GM23248 (cell line): ENCODE measurements at regions not wholly inside any gene's neighbourhood (a gene's known extent, or its start where the extent isn't known, plus 50 kb on each side); places are given as distances from the start of the nearest gene placed in this dataset.
A peak's percentile ranks its signal among the peaks of the same experiment; 100 is the strongest.

Experiments
- DNase-seq: peaks from one replicate; pipeline ENCODE4 v3.0.0-alpha.2; 2015
- H2AFZ ChIP-seq: fragments of 200-600 bp; sonication (generic); 2 replicates; pipeline ENCODE4 v1.6.1; 2016; ENCODE audit warnings: antibody characterized with exemption
- H3F3A ChIP-seq: fragments of 200-600 bp; sonication (generic); 2 replicates; pipeline ENCODE4 v1.6.1; 2016; ENCODE audit warnings: mild to moderate bottlenecking, antibody characterized with exemption, mixed run types; ENCODE audit not compliant: insufficient read depth
- H3K27ac ChIP-seq: fragments of 200-600 bp; sonication (generic); 2 replicates; pipeline ENCODE4 v1.5.1; 2016; ENCODE audit warnings: mild to moderate bottlenecking
- H3K27me3 ChIP-seq: fragments of 200-600 bp; sonication (generic); replicated peaks from 2 replicates; pipeline ENCODE4 v1.6.1; 2016; ENCODE audit warnings: mild to moderate bottlenecking; ENCODE audit not compliant: insufficient read depth
- H3K36me3 ChIP-seq: fragments of 200-600 bp; sonication (generic); 2 replicates; pipeline ENCODE4 v1.6.1; 2016; ENCODE audit warnings: low read depth, mild to moderate bottlenecking
- H3K4me1 ChIP-seq: fragments of 200-600 bp; sonication (generic); 2 replicates; pipeline ENCODE4 v1.6.1; 2016; ENCODE audit warnings: mild to moderate bottlenecking; ENCODE audit not compliant: insufficient read depth
- H3K4me2 ChIP-seq: fragments of 200-600 bp; sonication (generic); one replicate; pipeline ENCODE4 v1.6.1; 2016; ENCODE audit warnings: mild to moderate bottlenecking; ENCODE audit not compliant: unreplicated experiment
- H3K4me3 ChIP-seq: fragments of 200-600 bp; sonication (generic); 2 replicates; pipeline ENCODE4 v1.5.1; 2016; ENCODE audit warnings: mild to moderate bottlenecking
- H3K79me2 ChIP-seq: fragments of 200-600 bp; sonication (generic); 2 replicates; pipeline ENCODE4 v1.6.1; 2016; ENCODE audit warnings: mild to moderate bottlenecking; ENCODE audit not compliant: insufficient read depth
- H3K9ac ChIP-seq: fragments of 200-600 bp; sonication (generic); 2 replicates; pipeline ENCODE4 v1.6.1; 2016; ENCODE audit warnings: mild to moderate bottlenecking
- H3K9me2 ChIP-seq: fragments of 200-600 bp; sonication (generic); 2 replicates; pipeline ENCODE4 v1.6.1; 2016; ENCODE audit warnings: mixed run types, mild to moderate bottlenecking, moderate library complexity; ENCODE audit not compliant: insufficient read depth
- H3K9me3 ChIP-seq: fragments of 200-600 bp; sonication (generic); one replicate; pipeline ENCODE4 v1.6.1; 2017; ENCODE audit warnings: low read depth
- H4K20me1 ChIP-seq: fragments of 200-600 bp; sonication (generic); 2 replicates; pipeline ENCODE4 v1.6.0; 2016; ENCODE audit not compliant: insufficient read depth
- EZH2 ChIP-seq: fragments of 200-600 bp; sonication (generic); IDR thresholded peaks from 2 replicates; pipeline ENCODE4 v1.6.1; 2018; ENCODE audit warnings: antibody characterized with exemption, mild to moderate bottlenecking; ENCODE audit not compliant: insufficient read depth, poor library complexity, severe bottlenecking
- EZH2phosphoT487 ChIP-seq: fragments of 200-600 bp; sonication (generic); IDR thresholded peaks from 2 replicates; pipeline ENCODE4 v1.6.1; 2018; ENCODE audit warnings: antibody characterized with exemption, moderate library complexity, mild to moderate bottlenecking, low read depth; ENCODE audit not compliant: insufficient read depth
- WGBS, 2 experiments: methylation state at CpG; one replicate each; pipeline ENCODE4 v1.1.6; 2015 to 2017; ENCODE audit warnings: low lambda C conversion rate in 2 of 2, low coverage in 1 of 2; ENCODE audit errors: missing lambda C conversion rate in 2 of 2; 5-methylcytosine and 5-hydroxymethylcytosine counted together
- in situ Hi-C: fragments of 300-500 bp; cut with MboI; formaldehyde crosslinking; loops from 2 replicates; pipeline ENCODE4 v1.15.0; 2020

DNA sequence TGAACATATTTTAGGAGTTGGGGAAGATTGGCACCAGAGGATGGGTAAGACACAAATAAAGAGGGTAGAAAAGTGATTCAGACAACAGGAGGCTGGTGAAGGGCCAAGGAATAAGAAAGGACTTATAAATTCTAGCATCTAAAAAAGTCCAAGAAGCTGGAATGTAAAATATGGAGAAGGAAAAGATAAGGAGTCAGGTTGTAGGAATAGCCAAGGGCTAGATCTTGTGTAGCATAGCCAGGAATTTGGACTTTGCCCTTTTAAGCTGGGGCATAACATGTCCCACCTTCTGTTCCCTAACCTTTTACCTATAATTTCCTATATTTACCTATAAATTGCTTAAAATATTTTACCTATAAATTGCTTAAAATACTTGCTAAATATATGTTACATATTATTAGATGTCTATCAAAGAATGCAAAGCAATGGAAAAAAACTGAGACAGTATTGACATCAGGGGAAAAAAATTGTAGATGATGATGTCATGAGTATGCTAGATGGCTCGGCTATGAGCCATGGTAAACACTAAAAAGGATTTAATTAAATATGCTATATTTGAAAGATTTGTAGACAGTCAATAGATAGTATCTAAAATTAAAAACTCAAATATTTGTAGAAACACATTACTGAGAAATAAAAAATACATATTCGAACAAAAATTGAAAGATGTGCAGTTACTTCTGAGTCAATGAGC, 99.7 kb upstream of the PLEKHG7 start:
- H3K9ac ChIP-seq, result peak overlapping the region; percentile 42; the same call in 1 of the 2 replicates
- peaks cover 65% of the 10 kb centered on the region for H3K4me1 ChIP-seq
- peak overlapping the region; percentile 92 for H3K27ac ChIP-seq
- DNase-seq, result peak; percentile 51
- no peaks in the 10 kb centered on the region for H3K9me3 ChIP-seq
- in situ Hi-C loops, result no loop called here
- H3F3A ChIP-seq, result peaks cover 56% of the 10 kb centered on the region
- no peak overlapping the region for H2AFZ ChIP-seq
- H3K4me3 ChIP-seq, result no peak overlapping the region
- no peaks in the 10 kb centered on the region for H3K27me3 ChIP-seq
- no peaks in the 10 kb centered on the region for H3K9me2 ChIP-seq
- H4K20me1 ChIP-seq, result no peaks in the 10 kb centered on the region
- WGBS, 2 experiments, result 71 to 73% methylated on average over 2 of the region's 2 CpGs
- no peaks in the 10 kb centered on the region for H3K36me3 ChIP-seq
- TF ChIP-seq EZH2phosphoT487 (no peak), EZH2 (no peak)
- H3K4me2 ChIP-seq, result peak overlapping the region; percentile 27
- H3K79me2 ChIP-seq, result no peaks in the 10 kb centered on the region

DNA sequence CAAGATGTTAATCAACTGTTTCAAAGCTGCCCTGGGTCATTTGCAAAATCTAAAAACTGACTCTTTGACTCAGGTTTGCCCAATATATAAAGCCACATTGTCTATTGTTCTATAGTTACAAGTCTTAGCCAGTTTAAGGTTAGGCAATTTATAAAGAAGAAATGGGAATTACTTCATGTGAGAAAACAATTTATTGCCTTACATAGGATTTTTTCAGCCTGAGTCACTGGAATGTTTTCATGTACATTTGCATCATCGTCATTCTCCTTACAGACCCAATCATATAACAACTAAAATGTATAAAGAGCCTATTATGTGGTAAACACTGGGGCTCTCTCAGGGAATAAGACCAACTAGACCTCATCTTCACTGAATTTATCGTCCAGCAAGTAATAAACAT, 100.3 kb upstream of the PLEKHG7 start:
- no peaks in the 10 kb centered on the region for H4K20me1 ChIP-seq
- no peaks in the 10 kb centered on the region for H3K9me3 ChIP-seq
- H3K9me2 ChIP-seq, result no peaks in the 10 kb centered on the region
- H3F3A ChIP-seq, result peaks cover 57% of the 10 kb centered on the region
- peaks cover 64% of the 10 kb centered on the region for H3K4me1 ChIP-seq
- peak overlapping the region; percentile 27 for H3K4me2 ChIP-seq
- H3K36me3 ChIP-seq, result no peaks in the 10 kb centered on the region
- H2AFZ ChIP-seq, result no peak overlapping the region
- no peaks in the 10 kb centered on the region for H3K79me2 ChIP-seq
- peak overlapping the region; percentile 48 for H3K9ac ChIP-seq
- H3K27ac ChIP-seq, result peak overlapping the region; percentile 92
- in situ Hi-C loops, result no loop called here
- no peaks in the 10 kb centered on the region for H3K27me3 ChIP-seq
- 4 to 7% methylated on average over 2 of the region's 2 CpGs for WGBS, 2 experiments
- DNase-seq, result peak; percentile 91
- H3K4me3 ChIP-seq, result no peak overlapping the region
- TF ChIP-seq EZH2phosphoT487 (no peak), EZH2 (no peak)

GRCh38 chr12:92601680-92602079, 101.1 kb upstream of the PLEKHG7 start:
- no peaks in the 10 kb centered on the region for H3K27me3 ChIP-seq
- no peak overlapping the region for H3K4me3 ChIP-seq
- H3K27ac ChIP-seq, result peak overlapping the region; percentile 92
- H3F3A ChIP-seq, result peaks cover 65% of the 10 kb centered on the region
- no peak overlapping the region for H2AFZ ChIP-seq
- DNase-seq, result no peak
- TF ChIP-seq EZH2phosphoT487 (no peak), EZH2 (no peak)
- 86 to 91% methylated on average over 6 of the region's 6 CpGs for WGBS, 2 experiments
- H3K4me2 ChIP-seq, result no peak overlapping the region
- no peaks in the 10 kb centered on the region for H3K36me3 ChIP-seq
- peaks cover 64% of the 10 kb centered on the region for H3K4me1 ChIP-seq
- H3K9me3 ChIP-seq, result no peaks in the 10 kb centered on the region
- no peaks in the 10 kb centered on the region for H3K9me2 ChIP-seq
- no peaks in the 10 kb centered on the region for H4K20me1 ChIP-seq
- in situ Hi-C loops, result no loop called here
- peak overlapping the region; percentile 48; the same call in 1 of the 2 replicates for H3K9ac ChIP-seq
- no peaks in the 10 kb centered on the region for H3K79me2 ChIP-seq

DNA sequence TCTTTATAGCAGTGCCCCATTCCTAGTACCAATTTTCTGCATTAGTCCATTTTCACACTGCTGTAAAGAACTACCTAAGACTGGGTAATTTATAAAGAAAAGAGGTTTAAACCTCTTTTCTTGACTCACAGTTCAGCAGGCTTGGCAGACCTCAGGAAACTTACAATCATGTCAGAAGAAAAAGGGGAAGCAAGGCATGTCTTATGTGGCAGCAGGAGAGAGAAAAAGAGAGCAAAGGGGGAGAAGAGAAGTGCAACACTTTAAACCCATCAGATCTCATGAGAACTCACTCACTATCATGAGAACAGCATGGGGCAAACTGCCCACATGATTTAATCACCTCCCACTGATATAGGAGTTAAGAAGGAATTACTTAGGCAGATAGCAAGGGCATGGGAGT, 101.6 kb upstream of the PLEKHG7 start:
- Histone ChIP-seq H3K4me3 (no peak overlapping the region), H2AFZ (no peak overlapping the region), H3K4me2 (no peak overlapping the region), H3K9ac (no peak overlapping the region), H3K79me2 (no peaks in the 10 kb centered on the region), H3K36me3 (no peaks in the 10 kb centered on the region), H3K27ac (0 out of 2 replicates have a peak overlapping the region, but pooled peaks have one; percentile 92), H4K20me1 (no peaks in the 10 kb centered on the region), H3K27me3 (no peaks in the 10 kb centered on the region), H3K9me2 (no peaks in the 10 kb centered on the region), H3F3A (peaks cover 67% of the 10 kb centered on the region), H3K9me3 (no peaks in the 10 kb centered on the region), H3K4me1 (peaks cover 64% of the 10 kb centered on the region)
- TF ChIP-seq EZH2phosphoT487, result no peak
- TF ChIP-seq EZH2, result no peak
- DNase-seq, result no peak
- in situ Hi-C loops, result no loop called here

- WGBS, 2 experiments, result 75 to 94% methylated on average over 1 of the region's 1 CpG
- in situ Hi-C loops, result no loop called here
- H3K9me3 ChIP-seq, result no peaks in the 10 kb centered on the region
- peaks cover 63% of the 10 kb centered on the region for H3K4me1 ChIP-seq
- no peak overlapping the region for H3K9ac ChIP-seq
- no peaks in the 10 kb centered on the region for H3K9me2 ChIP-seq
- no peak overlapping the region for H3K4me3 ChIP-seq
- no peaks in the 10 kb centered on the region for H3K79me2 ChIP-seq
- no peak overlapping the region for H3K4me2 ChIP-seq
- no peak overlapping the region for H2AFZ ChIP-seq
- no peak for DNase-seq
- no peaks in the 10 kb centered on the region for H3K27me3 ChIP-seq
- peaks cover 59% of the 10 kb centered on the region for H3F3A ChIP-seq
- no peaks in the 10 kb centered on the region for H3K36me3 ChIP-seq
- no peak overlapping the region for H3K27ac ChIP-seq
- H4K20me1 ChIP-seq, result no peaks in the 10 kb centered on the region
- TF ChIP-seq EZH2phosphoT487 (no peak), EZH2 (no peak)
These were observed 102.7 kb upstream of the PLEKHG7 start for GRCh38 chr12:92600052-92600451.
